Dermis microvascular lymphatic vessel endothelial cell (primary cell): ENCODE measurements at regions not wholly inside any gene's neighbourhood (a gene's known extent, or its start where the extent isn't known, plus 50 kb on each side); places are given as distances from the start of the nearest gene placed in this dataset.

ENCODE experiments used
- DNase-seq, 2 donors: peaks; one replicate each; pipeline versions ENCODE4 v3.0.0 to v3.0.0-alpha.2; 2010; ENCODE audit warnings: low read depth in 2 of 2

DNA sequence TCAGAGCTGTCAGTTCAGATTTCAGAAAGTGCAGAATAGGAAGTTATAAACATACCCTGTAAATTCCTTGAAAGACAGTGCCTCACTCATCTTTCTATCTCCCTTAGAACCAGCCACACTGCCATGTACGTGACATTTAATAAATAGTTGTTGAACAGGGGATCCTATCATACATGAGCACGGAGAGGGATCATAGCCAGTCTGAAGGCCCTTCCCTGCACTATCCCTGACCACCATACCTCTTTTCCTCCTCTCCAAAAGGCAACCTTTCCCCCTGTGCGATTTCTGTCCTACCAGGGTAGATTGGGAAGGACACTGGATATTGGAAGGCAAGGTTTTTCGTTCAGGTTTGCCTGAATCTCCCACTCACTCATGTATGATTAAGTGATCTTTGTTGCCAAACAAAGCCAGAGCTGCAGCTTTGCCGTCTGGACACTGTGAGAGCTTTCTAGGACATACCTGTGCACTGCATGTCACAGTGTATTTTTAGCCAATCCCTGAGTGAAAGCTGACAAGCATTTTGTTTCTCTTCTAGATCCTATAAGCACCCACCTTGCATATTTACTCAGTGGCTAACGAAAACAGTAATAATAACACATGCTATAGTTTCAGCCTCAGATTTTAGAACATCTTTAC, 986.5 kb upstream of the WWC1 start:
- no peak for DNase-seq

DNA sequence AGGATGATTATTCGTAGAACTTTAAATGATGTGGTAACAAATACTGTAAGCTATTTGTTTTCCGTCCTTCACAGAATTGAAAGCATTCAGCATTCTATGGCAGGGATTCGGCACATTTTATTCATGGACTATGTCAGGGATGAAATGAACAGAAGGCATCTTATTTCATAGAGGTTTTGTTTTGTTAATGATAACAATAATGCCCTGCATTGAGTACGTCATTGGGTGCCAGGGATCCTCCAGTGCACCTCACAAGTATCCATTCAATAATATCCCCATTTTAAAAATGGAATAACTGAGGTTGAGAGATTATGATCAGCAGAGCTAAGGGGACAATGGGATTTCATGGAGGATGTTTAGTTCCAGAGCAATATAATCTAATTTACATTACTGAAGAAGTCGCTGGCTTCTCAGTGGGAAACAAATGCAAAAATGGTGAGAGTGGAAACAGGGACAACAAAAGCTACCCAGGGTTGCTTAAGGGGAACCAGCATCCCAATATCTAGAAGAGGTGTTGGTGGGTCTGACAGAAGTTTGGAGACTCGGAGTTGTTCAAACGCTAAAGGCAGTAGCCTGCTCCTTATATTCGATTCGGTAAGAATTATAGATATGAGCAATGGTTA, 985.7 kb upstream of the WWC1 start:
- no peak for DNase-seq

GRCh38 chr5:167307042-167307441, 984.4 kb upstream of the WWC1 start:
- no peak for DNase-seq

DNA sequence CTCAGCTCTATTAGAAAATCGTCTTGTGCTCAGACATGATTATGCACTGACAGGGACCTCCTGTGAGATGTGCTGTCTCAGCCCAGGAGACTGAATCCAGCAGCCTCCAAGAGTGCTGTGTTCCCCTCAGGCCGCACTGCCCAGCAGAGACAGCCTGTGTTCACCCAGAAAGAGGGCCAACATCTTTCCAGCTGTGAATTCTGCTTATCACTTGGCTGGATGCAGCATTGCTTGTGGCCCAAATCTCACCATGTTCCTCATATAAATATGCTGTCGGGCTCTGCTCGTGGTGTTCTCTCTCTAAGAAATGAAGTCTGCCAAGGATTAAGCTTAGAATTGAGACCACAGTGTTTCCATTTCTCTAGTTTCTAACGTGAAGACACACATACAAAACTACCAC, 983.0 kb upstream of the WWC1 start:
- DNase-seq = no peak

DNA sequence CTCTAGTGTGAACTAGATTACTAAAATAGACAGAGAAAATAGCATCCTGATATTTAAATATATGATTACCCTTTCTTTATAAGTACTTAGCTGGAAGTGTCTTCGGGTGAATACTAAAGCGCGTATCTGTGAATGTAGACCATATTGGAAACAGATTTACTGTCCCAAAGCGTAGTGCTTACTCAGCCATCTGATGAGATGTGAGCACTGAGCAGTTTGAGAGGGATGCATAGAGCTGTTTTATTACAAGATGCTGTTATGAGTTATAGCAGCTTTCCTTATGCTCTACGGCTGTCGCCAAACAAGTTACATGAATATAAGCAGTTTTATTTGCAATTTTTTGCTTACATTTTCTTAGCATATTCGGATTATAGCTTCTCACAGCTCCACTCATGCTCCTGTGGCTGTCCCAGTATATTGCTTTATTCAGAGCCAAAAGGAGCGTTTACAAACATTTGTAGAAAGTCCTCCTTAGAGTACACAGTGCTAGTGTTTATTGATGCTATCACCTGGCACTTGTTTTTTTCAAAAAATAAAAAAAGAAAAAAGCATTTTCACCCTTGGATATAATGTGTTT, 981.4 kb upstream of the WWC1 start:
- DNase-seq = no peak

DNA sequence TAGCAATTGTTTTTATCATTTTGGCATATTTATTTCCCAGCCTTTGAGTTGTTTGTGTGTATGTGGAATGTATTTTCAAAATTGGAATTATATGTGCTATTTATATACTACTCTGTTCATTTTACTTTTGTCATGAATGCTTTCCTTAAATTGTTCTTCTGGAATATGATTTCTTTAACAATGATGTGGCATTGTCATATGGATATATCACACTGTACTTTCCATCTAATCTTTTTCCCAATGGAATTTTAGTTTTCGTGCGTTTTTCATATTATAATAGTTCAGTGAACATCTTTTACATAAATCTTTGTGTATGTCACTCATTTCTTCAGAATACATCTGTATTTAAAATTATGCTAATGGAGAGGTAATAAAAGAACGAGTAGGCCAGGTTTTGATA, 980.1 kb upstream of the WWC1 start:
- DNase-seq = no peak

DNA sequence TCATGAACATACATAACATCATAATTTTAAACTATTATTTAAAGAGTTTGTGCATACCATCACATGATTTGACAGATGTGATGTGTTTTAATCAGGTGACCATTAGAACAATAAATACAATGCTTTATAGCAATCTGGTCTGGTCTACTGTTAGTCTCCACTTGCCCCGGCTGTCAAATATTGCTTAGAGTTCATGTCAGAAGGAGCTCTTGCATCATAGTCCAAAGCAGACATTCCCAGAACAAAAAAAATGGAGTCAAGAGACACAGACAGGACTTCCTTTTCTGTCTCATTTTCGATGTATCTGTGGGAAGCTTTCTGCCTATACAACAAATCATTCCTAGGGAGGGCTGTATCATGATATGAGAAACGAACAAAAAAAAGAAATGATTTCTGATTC, 979.2 kb upstream of the WWC1 start:
- DNase-seq = no peak

DNA sequence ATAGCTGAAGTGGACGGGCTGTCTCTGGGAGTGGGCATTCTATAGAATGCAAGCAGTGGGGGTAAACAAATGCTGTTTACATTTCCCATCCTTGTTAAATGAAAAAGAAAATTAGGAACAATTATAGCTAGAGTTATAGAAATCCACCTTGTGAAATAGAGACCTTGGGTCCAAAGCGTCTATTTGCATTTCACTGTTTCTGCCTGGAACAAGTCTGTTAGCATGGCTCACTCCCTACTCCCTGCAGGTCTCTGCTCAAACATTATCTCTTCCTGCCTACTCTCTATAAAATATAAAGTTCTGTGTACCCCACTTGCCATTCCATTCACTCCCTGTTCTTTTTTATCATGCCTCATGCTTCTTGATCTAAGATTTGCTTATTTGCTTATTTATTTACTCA, 975.7 kb upstream of the WWC1 start:
- DNase-seq = no peak

- no peak for DNase-seq
Measured at GRCh38 chr5:167317884-167318283, 973.6 kb upstream of the WWC1 start.

- DNase-seq = no peak
Measured at GRCh38 chr5:167319243-167319642, 972.2 kb upstream of the WWC1 start.

- DNase-seq = no peak
Measured at GRCh38 chr5:167320019-167320418, 971.4 kb upstream of the WWC1 start.

DNA sequence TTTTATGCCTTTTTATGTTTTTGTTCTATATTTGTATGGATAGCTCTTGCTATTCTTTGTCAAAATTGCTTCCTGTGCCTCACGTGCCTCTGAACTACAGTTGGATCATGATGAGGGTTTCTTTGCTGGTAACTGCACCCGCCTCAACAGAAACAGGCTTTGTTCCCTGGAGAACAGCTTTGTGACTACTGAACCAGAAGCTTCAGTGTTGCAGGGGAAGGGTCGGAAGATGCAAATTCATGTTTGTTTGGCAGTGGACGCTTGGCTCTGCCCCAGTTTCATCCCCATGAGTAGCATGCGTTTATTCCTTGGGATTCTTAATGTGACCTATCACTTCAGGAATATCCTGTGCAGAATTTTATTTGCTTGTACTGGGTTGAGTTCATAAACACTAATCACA, 959.1 kb upstream of the WWC1 start:
- no peak for DNase-seq

DNA sequence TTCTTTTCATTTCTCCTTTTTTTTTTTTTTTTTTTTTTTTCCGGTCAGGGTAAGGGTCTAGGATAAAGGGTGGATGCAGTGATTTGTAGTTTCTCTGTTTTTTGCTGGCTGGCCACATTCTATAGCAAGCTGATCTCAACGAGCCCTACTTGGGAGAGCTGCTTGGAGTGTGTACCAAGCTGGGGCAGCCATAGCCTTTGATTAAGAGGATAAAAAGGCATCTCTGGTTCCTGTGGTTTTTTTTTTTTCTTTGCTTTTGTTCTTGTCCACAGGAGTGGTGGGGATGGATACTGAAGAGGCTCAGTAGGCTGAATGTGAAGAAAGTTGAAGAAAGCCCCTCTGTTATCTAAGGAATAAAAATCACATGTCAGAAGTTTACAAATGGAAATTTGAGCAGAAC, 955.3 kb upstream of the WWC1 start:
- DNase-seq = no peak

DNA sequence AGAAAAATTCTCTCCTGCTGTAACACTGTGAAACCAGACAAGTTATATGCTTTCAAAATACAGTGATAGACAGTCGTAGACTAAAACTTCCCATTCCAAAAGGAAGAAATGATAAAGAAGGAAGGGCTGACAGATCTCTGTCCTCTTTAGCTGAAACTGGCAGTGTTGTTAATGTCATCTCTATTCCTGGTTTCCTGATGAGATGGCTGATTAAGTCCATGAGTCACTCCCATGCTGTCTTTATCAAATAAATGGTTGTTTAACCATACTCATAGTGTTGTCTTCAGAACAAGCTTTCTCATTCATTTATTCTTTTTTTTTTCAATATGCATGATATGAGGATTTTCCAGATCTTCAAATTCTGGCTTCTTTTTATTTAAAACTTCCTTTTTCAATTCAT, 952.2 kb upstream of the WWC1 start:
- DNase-seq = no peak

GRCh38 chr5:167346461-167346860, 945.0 kb upstream of the WWC1 start:
- no peak for DNase-seq

DNA sequence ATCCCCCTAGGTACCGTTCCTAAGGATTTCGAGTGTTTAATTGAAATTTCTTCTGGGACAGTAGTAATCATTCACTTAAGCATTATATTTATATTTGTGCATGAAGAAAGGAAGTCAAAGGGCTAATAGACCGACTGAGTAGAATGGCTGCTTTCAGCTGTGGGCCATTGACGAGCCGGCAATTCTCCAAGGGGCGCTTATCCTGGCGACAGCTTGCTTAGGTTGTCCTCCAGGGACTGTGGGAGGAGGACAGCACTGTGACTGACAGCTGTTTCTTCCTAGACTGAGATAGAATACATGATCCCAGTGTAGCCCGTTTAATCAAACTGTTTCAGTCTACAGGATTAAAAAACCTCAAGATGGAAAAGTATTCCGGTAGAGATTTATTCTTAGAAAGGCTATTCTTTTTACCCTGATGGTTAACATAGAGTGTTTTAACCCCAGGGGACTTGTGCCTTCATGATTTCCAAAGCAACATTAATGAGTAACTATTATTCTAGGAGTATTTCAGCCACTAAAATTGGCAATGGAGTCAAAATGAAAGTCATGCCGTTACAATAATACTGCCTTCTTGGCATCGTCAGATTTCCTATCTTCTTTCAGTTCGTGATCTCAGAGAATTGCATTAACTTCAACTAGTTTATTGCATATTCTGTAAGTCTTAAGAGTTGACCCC, 943.1 kb upstream of the WWC1 start:
- DNase-seq = no peak

GRCh38 chr5:167348980-167349379, 942.5 kb upstream of the WWC1 start:
- DNase-seq = no peak

- no peak for DNase-seq
Measured at GRCh38 chr5:167351316-167351715, 940.1 kb upstream of the WWC1 start.

DNA sequence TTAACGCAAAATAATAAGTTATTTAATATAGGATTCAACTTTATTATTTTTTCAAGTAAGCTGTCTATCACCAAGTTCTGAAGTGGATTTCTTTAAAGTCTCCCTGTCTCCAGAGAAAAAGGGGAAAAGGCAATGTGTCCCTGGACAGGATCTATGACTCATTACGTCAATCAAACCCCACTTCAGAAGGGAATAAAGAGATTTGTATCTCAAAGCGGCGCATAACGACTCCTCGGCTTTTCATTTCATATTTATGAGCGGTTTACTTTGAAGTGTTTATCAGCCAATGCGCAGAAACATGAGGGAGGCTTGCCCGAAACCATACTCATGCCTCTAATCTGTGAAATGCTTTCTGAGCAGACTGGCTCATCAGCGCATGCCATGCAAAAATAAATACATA, 938.6 kb upstream of the WWC1 start:
- DNase-seq = no peak

DNA sequence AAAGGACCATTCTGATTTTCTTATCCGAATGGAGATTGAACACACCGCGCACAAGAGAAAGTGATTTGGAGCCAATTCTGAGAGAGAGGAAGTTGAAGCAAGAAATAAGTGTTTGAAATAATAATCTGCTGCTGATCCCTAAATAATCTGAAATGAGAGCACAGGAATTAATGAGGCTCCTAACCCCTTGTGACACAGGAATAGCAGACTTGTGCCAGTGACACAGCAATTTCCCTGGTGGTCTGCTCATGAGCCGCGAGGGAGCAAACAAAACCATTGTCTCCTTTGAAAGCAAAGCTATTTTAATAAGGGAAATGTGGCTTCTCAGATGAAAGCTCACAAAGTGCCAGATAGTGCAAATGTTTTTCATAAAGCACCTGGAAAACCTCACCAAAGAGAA, 936.1 kb upstream of the WWC1 start:
- no peak for DNase-seq

- DNase-seq = no peak
Measured at GRCh38 chr5:167356374-167356773, 935.1 kb upstream of the WWC1 start.

DNA sequence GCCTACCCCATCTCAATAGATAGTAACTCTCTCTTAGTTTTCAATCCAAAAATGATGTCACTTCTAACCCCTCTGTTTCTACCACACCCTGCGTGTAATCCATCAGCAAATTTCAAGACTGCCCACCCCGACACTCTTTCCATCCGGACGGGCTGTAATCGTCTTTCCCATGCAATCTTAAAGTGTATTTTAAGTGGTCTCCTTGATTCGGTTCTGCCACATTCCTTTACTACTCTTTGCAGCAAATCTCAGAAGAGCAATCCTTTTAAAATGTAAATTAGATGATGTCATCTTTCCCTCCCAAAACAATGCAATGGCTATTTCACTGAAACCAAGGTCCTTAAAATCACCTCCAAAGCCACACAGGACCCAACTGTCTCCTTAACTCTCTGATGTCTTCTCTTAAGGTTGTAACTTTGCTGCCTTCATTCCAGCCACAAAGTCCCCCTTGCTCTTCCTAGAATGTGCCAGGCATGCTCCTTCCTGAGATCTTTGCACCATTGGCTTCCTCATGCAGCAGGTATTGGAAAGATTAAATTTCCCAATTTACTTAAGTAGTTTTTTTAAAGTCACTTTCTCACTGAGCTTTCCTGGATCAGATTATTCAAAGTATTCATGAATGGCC, 932.5 kb upstream of the WWC1 start:
- no peak for DNase-seq

DNA sequence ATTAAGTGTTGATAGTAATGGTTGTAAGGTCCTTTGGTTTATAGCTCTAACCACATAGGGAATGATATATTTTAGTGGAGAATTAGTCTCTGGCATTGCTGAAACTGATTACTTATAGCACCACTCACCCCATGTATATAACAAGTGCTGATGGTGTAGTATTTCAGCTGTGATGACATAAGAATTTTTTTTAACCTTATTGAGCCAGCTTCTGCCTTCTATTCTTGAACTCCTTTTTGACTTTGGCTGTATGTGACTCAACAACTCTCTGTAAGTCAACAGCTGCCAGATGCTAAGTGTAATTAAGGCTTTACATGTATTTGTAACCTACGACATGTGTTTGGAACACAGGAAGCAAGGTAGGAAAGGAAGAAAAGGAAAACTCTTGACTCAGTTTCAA, 929.6 kb upstream of the WWC1 start:
- no peak for DNase-seq
